ENCODE measurements at regions not wholly inside any gene's neighbourhood (a gene's known extent, or its start where the extent isn't known, plus 50 kb on each side); places are given as distances from the start of the nearest gene placed in this dataset.

DNA sequence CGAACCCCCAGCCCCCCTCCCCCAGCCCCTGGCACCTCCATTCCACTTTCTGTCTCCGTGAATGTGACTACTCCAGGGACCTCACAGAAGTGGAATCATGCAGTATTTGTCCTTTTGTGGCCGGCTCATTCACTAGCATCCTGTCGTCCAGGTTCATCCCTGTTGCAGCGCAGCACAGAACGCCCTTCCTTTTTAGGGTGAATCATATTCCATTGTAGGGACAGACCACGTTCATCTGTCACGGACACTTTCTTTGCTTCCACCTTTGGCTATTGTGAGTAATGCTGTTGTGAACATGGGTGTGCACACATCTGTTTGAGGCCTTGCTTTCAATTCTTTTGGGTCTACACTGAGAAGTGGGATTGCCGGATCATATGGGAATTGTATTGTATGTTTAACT is 148.9 kb upstream of the IQSEC1 start:
- TF ChIP-seq, protein P1, sequence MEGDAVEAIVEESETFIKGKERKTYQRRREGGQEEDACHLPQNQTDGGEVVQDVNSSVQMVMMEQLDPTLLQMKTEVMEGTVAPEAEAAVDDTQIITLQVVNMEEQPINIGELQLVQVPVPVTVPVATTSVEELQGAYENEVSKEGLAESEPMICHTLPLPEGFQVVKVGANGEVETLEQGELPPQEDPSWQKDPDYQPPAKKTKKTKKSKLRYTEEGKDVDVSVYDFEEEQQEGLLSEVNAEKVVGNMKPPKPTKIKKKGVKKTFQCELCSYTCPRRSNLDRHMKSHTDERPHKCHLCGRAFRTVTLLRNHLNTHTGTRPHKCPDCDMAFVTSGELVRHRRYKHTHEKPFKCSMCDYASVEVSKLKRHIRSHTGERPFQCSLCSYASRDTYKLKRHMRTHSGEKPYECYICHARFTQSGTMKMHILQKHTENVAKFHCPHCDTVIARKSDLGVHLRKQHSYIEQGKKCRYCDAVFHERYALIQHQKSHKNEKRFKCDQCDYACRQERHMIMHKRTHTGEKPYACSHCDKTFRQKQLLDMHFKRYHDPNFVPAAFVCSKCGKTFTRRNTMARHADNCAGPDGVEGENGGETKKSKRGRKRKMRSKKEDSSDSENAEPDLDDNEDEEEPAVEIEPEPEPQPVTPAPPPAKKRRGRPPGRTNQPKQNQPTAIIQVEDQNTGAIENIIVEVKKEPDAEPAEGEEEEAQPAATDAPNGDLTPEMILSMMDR (IDR thresholded peaks at IDR 0.05), result no peak
- no peak for TF ChIP-seq POLR2A (IDR thresholded peaks at IDR 0.05)

Data from testis (tissue), 2 donors.